ENCODE measurements at regions not wholly inside any gene's neighbourhood (a gene's known extent, or its start where the extent isn't known, plus 50 kb on each side); places are given as distances from the start of the nearest gene placed in this dataset.
"Not testable (repeated sequence)": the region's sequence is repeated elsewhere in the genome, so short reads cannot be mapped to it uniquely, and the experiment has no call there.

GRCh38 chr2:167753142-167753541, 494.3 kb downstream of the STK39 start:
- in situ Hi-C loops (cut with HindIII; ENCODE audit: low sequenced_read_pairs): no loop called here

DNA sequence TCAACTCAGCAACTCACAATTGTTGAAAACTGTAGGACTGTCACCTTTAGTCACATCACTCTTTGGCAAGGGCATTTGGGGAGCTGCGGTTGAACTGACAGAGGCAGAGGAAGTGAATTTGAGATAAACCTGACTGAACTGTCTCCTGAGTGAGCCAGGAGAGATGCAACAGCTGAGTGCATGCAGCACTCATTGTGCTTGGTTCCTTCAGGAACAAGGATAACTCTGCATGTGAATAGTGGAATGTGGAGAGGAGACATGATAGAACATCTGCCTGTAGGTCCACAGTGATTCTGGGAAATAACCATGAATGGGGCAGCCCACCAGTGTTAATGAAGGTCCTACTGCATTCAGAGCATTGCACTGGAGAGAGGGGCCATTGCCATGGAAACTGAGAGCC, 494.7 kb downstream of the STK39 start:
- in situ Hi-C loops (cut with HindIII; ENCODE audit: low sequenced_read_pairs): no loop called here

DNA sequence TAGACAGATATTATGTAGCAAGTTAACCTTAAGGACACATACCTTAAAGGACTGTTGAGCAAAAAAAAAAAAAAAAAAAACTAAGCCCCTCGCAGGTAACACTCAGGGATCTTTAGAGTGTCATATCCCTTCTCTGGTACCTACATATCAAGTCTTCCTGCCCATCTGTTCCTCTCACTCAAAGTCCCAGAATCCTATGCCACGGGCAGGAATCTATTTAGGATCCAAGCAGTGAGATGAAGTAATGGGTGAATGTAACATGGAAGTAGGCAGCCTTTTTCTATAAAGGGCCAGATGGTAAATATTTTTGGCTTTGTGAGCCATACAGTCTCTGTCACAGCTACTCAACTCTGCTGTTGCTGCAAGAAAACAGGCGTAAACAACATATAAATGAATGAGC, 496.7 kb downstream of the STK39 start:
- in situ Hi-C loops (cut with HindIII; ENCODE audit: low sequenced_read_pairs): no loop called here

DNA sequence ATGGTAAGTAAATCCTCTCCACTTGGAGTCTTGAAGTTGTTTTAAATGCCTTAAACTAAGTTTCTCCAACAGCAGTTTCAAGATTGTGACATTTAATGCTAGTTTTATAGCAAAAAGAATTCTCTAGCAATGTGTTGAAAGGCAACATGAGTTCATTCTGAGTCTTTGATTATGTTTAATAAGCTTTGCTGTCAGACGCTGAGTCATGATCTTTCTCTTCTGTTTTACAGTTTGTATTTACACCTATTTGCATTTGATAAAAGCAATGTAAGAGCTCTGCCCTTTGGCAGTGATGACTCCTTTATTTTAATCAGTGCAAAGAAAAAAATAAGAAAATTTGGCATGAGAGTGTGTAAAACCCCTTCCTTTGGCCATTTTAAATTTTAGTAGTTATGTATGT, 497.7 kb downstream of the STK39 start:
- in situ Hi-C loops (cut with HindIII; ENCODE audit: low sequenced_read_pairs): no loop called here

- in situ Hi-C loops (cut with HindIII; ENCODE audit: low sequenced_read_pairs): no loop called here
These were observed 498.4 kb downstream of the STK39 start for GRCh38 chr2:167749016-167749415.

GRCh38 chr2:167748536-167748935, 498.9 kb downstream of the STK39 start:
- in situ Hi-C loops (cut with HindIII; ENCODE audit: low sequenced_read_pairs): no loop called here

DNA sequence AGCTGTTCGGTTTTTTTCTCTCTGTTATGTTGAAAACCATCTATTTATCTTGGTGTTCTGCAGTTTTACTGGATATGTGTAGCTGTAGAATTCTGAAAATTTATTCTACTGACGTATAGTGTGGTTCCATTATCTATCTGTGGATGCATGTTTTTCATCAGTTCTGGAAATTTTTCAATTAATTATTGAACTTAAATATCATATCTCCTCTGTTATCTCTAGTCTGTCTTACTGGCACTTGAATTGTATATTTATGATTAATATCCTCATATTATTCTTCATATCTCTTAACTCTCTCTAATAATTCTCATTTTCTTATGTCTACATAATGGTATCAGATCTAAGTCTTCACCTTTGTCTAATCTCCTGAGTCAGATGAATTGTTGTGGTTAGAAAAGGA, 501.7 kb downstream of the STK39 start:
- in situ Hi-C loops (cut with HindIII; ENCODE audit: low sequenced_read_pairs): no loop called here

GRCh38 chr2:167739921-167740320, 507.5 kb downstream of the STK39 start:
- in situ Hi-C loops (cut with HindIII; ENCODE audit: low sequenced_read_pairs): not testable (repeated sequence)

DNA sequence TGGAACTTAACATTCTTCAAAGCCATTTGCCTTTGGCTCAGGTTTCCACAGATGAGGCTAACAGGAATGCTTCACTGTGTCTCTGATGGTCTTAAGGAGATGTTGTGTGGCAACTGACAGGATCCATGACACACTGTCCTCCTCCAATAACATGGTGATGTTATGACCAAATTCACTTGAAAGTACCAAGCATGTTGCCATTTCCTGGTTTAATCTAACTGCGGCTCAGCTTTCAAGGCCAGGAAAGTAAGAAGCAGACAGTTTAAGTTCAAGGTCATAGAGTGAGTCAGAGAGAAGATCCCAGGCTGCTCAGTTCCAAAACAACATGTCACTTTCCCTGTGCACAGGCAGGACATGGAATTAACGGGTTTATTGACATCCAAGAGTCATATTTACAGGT, 513.6 kb downstream of the STK39 start:
- in situ Hi-C loops (cut with HindIII; ENCODE audit: low sequenced_read_pairs): no loop called here

DNA sequence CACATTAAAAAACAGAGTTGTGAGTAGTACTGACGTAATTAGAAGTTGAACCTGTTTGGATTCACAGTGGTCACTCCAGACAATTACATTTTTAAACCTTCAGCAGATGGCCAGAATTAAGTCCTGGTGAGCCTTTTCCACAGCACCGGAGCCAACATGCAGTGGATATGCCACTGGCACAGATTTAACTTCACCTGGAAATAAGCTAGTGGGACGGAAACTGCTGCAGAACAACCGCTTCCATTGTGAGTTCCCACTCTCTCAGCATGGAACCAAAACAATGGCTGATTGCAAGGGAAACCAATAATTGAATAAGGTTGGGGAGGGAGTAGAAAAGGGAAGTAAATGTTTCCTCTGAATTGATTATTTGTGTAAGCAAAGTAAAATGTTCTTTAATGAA, 515.1 kb downstream of the STK39 start:
- in situ Hi-C loops (cut with HindIII; ENCODE audit: low sequenced_read_pairs): no loop called here

- in situ Hi-C loops (cut with HindIII; ENCODE audit: low sequenced_read_pairs): no loop called here
These were observed 517.5 kb downstream of the STK39 start for GRCh38 chr2:167729911-167730310.

DNA sequence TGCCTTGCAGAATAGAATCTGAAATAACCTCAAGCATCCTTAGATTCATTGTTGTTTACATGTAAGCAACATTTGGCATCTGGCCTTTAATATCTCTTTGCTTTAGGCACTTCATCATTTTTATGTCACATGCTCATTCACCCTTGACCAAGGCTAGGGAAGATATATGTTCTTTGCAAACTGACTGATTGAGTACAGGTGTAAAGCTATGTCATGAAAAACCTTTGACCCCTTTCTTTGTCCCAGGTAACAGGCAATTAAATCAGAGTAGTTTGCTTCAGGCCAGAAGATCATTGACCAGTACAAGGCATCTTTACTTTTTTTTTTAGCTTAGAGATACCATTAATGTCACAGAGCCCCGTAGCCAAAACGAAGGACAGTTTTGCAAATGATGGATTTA, 520.6 kb downstream of the STK39 start:
- in situ Hi-C loops (cut with HindIII; ENCODE audit: low sequenced_read_pairs): no loop called here

- in situ Hi-C loops (cut with HindIII; ENCODE audit: low sequenced_read_pairs): no loop called here
These were observed 525.8 kb downstream of the STK39 start for GRCh38 chr2:167721593-167721992.

DNA sequence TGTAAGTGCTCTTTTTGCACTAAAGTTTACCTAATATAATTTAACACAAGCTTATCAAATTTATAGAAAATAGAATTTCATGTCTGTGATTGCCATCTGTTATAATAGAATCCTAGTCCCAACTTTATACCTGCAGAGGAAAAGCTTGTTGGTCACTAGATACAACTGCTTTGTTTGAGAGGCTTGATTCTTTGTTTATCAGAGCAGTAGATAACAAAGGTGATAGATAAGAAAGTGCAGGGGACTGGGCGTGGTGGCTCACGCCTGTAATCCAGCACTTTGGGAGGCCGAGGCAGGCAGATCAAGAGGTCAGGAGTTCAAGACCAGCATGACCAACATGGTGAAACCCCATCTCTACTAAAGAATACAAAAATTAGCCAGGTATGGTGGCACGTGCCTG, 528.0 kb downstream of the STK39 start:
- in situ Hi-C loops (cut with HindIII; ENCODE audit: low sequenced_read_pairs): no loop called here

- in situ Hi-C loops (cut with HindIII; ENCODE audit: low sequenced_read_pairs): no loop called here
These were observed 528.8 kb downstream of the STK39 start for GRCh38 chr2:167718560-167718959.

DNA sequence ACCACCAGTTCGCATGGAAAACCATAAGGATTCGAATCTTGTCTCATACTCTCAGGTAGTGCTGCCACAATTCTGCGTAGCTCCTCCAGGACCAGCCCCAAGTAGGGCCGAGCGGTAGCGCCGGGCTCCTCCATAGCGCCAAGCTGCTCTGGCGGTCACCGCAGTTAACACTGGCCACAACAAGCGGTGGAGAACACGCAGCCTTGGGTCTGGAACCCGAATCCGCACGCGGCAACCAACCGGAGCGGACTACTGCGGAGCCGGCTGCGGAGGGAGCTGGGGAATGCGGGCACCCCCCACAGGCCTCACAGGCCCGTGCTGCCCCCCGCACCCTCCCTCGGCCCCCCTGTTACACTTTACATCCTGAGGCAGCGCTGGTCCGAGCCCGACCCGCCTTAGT, 531.5 kb downstream of the STK39 start:
- in situ Hi-C loops (cut with HindIII; ENCODE audit: low sequenced_read_pairs): no loop called here

DNA sequence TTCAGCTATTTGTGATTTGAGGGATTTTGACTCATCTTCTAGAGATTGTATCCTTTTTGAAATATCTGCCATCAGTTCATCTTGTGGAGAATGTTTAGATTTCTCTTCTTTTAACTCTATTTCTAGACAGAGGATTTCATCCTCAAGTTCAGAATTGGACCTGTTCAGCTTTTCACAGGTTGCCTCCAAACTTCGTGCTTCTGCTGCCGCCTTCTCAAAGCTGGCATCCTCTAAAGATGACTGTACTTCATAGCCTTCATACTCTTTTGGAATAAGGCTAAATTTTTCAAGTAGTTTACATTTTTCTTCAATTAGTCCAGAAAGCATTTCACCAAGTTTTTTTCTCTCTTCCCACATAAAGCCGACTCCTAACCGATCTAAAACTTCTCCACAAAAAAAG, 531.9 kb downstream of the STK39 start:
- in situ Hi-C loops (cut with HindIII; ENCODE audit: low sequenced_read_pairs): not testable (repeated sequence)

GRCh38 chr2:167712275-167712674, 535.1 kb downstream of the STK39 start:
- in situ Hi-C loops (cut with HindIII; ENCODE audit: low sequenced_read_pairs): no loop called here

GRCh38 chr2:167708998-167709397, 538.4 kb downstream of the STK39 start:
- in situ Hi-C loops (cut with HindIII; ENCODE audit: low sequenced_read_pairs): no loop called here

- in situ Hi-C loops (cut with HindIII; ENCODE audit: low sequenced_read_pairs): no loop called here
These were observed 540.6 kb downstream of the STK39 start for GRCh38 chr2:167706800-167707199.

DNA sequence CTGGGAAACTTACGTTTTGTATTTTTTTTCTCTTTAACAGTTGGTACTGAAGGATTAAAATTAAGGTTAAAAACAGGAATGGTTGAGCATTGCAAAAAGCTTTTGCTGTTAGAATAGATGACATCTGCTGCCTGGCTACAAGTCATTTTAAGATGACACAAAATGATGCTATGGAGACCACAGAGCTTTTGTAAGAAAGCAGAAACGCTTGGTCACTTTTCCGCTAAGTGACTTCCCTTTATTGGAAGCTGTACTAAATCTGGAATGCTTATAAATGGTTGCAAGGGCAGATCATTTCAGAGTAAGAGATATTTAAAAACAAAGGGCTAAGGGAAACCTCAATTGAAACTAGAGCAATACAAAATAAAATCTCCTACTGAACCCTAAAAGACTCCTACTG, 544.0 kb downstream of the STK39 start:
- in situ Hi-C loops (cut with HindIII; ENCODE audit: low sequenced_read_pairs): no loop called here

GRCh38 chr2:167702227-167702626, 545.2 kb downstream of the STK39 start:
- in situ Hi-C loops (cut with HindIII; ENCODE audit: low sequenced_read_pairs): no loop called here

DNA sequence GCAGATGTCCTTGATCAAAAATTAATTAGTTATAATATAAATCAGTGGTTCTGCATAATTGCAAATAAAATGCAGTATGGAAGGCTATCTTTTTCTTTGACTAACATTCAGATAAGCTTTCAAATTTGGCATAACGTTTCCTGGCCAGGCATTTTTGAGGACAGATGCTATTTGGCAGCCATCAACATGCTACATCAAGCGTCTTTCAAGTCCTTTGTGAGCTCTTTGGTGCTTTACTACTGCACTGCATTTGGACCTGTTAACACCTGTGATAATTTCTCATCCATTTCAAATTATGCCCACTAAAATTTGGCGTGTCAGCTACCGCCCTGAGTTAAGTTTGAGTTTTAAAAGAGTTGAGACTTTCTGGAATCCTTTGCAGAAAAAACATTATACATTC, 545.7 kb downstream of the STK39 start:
- in situ Hi-C loops (cut with HindIII; ENCODE audit: low sequenced_read_pairs): no loop called here

GRCh38 chr2:167697948-167698347, 549.4 kb downstream of the STK39 start:
- in situ Hi-C loops (cut with HindIII; ENCODE audit: low sequenced_read_pairs): no loop called here
